SK-N-SH (cell line): ENCODE measurements at regions not wholly inside any gene's neighbourhood (a gene's known extent, or its start where the extent isn't known, plus 50 kb on each side); places are given as distances from the start of the nearest gene placed in this dataset.

Experiments used
- CTCF ChIA-PET: fragments of 300-600, 350-600 bp; formaldehyde crosslinking; extraction: SDS; loops from one replicate; lab custom pipeline; 2021; lab: Yijun Ruan, JAX
- POLR2A ChIA-PET: fragments of 350-600 bp; sonication (Branson Sonifier 250); formaldehyde crosslinking; extraction: SDS; loops from one replicate; lab custom pipeline; 2020; ENCODE audit warnings: antibody characterized with exemption, inconsistent platforms; lab: Yijun Ruan, JAX
- DNase-seq: peaks from one replicate; pipeline ENCODE4 v3.0.0; 2012
- H2AFZ ChIP-seq: fragments of 200-600 bp; sonication (generic); 2 replicates; pipeline ENCODE4 v1.8.1; 2016; ENCODE audit warnings: antibody characterized with exemption, mild to moderate bottlenecking, low read depth
- H3F3A ChIP-seq: fragments of 200-600 bp; sonication (generic); replicated peaks from 2 replicates; pipeline ENCODE3; 2016; ENCODE audit warnings: antibody characterized with exemption, mild to moderate bottlenecking; ENCODE audit not compliant: insufficient read depth
- H3K27ac ChIP-seq, 2 experiments: fragments of 200-500 bp in 1 of 2; fragments of 200-600 bp in 1 of 2; sonication (Bioruptor generic) in 1 of 2; sonication (generic), shearing (Covaris generic) in 1 of 2; 2 replicates each; pipeline versions ENCODE4 v1.5.1 to v1.6.1; 2014 to 2016; ENCODE audit warnings: low read depth in 2 of 2, inconsistent platforms in 1 of 2, low read length in 1 of 2, mild to moderate bottlenecking in 1 of 2, mixed read lengths in 1 of 2
- H3K27me3 ChIP-seq: fragments of 200-600 bp; sonication (generic), shearing (Covaris generic); 2 replicates; pipeline ENCODE4 v1.6.1; 2016; ENCODE audit warnings: mixed run types; ENCODE audit not compliant: insufficient read depth
- H3K36me3 ChIP-seq, 2 experiments: fragments of 200-500 bp in 1 of 2; fragments of 200-600 bp in 1 of 2; sonication (Bioruptor generic) in 1 of 2; sonication (generic) in 1 of 2; replicated peaks in 1 of 2; 2 replicates each; pipeline versions ENCODE3 to v1.5.1; 2014 to 2016; ENCODE audit warnings: low read length in 1 of 2, mild to moderate bottlenecking in 1 of 2; ENCODE audit not compliant: insufficient read depth in 2 of 2, control insufficient read depth in 1 of 2
- H3K4me1 ChIP-seq, 2 experiments: fragments of 200-500 bp in 1 of 2; fragments of 200-600 bp in 1 of 2; sonication (Bioruptor generic) in 1 of 2; sonication (generic), shearing (Covaris generic) in 1 of 2; 2 replicates each; pipeline versions ENCODE4 v1.5.1 to v1.6.1; 2014 to 2016; ENCODE audit warnings: low read depth in 1 of 2, low read length in 1 of 2, mixed run types in 1 of 2; ENCODE audit not compliant: insufficient read depth in 2 of 2, control insufficient read depth in 1 of 2
- H3K4me2 ChIP-seq: fragments of 200-600 bp; sonication (generic), shearing (Covaris generic); 2 replicates; pipeline ENCODE4 v1.6.1; 2017; ENCODE audit warnings: mixed run types
- H3K4me3 ChIP-seq, 2 experiments: fragments of 200-500 bp in 1 of 2; fragments of 200-600 bp in 1 of 2; sonication (Bioruptor generic) in 1 of 2; sonication (generic), shearing (Covaris generic) in 1 of 2; 2 replicates each; pipeline versions ENCODE4 v1.5.1 to v1.8.1; 2014 to 2016; ENCODE audit warnings: low read depth in 2 of 2, inconsistent platforms in 1 of 2, low read length in 1 of 2, mild to moderate bottlenecking in 1 of 2, mixed read lengths in 1 of 2, moderate library complexity in 1 of 2
- H3K79me2 ChIP-seq: fragments of 200-600 bp; sonication (generic); 2 replicates; pipeline ENCODE4 v1.8.1; 2017; ENCODE audit warnings: mild to moderate bottlenecking; ENCODE audit not compliant: insufficient read depth
- H3K9ac ChIP-seq: fragments of 200-600 bp; sonication (generic); 2 replicates; pipeline ENCODE4 v1.6.1; 2017; ENCODE audit warnings: mixed run types
- H3K9me2 ChIP-seq: fragments of 200-600 bp; sonication (generic); 2 replicates; pipeline ENCODE4 v1.6.1; 2017; ENCODE audit warnings: mixed run types
- H3K9me3 ChIP-seq: fragments of 200-600 bp; sonication (generic); 2 replicates; pipeline ENCODE4 v1.6.1; 2017; ENCODE audit warnings: mixed run types, mild to moderate bottlenecking, moderate library complexity
- H4K20me1 ChIP-seq: fragments of 200-600 bp; sonication (generic); 2 replicates; pipeline ENCODE4 v1.6.1; 2017; ENCODE audit warnings: mild to moderate bottlenecking, mixed run types; ENCODE audit not compliant: insufficient read depth
- ELF1 ChIP-seq: IDR thresholded peaks from 2 replicates; pipeline ENCODE4 v1.4.0; 2012
- FOXJ3 ChIP-seq: sonication (generic); formaldehyde crosslinking; IDR thresholded peaks from 2 replicates; pipeline ENCODE4 v1.5.1; 2020; ENCODE audit warnings: mild to moderate bottlenecking, missing genetic modification reagents
- JUND ChIP-seq: IDR thresholded peaks from 2 replicates; pipeline ENCODE4 v1.4.0; 2012
- MEF2A ChIP-seq: IDR thresholded peaks from 2 replicates; pipeline ENCODE4 v1.4.0; 2012; ENCODE audit warnings: low read depth, borderline replicate concordance
- MXI1 ChIP-seq: IDR thresholded peaks from 2 replicates; pipeline ENCODE4 v1.6.1; 2012; ENCODE audit warnings: mild to moderate bottlenecking, low read depth, low read length, improper control_type of control experiment
- POLR2AphosphoS5 ChIP-seq: IDR thresholded peaks from 2 replicates; pipeline ENCODE4 v1.6.1; 2012; ENCODE audit warnings: low read depth, low read length
- RCOR1 ChIP-seq: fragments of 150-350 bp; IDR thresholded peaks from 2 replicates; pipeline ENCODE4 v1.6.1; 2017; ENCODE audit warnings: antibody characterized with exemption, low read length
- TAF1 ChIP-seq: IDR thresholded peaks from 2 replicates; pipeline ENCODE4 v1.6.1; 2012; ENCODE audit warnings: low read depth, mild to moderate bottlenecking, low read length, moderate library complexity, borderline replicate concordance
- TEAD4 ChIP-seq: IDR thresholded peaks from 2 replicates; pipeline ENCODE4 v1.4.0; 2012; ENCODE audit warnings: mild to moderate bottlenecking, borderline replicate concordance; ENCODE audit not compliant: insufficient read depth
- whole genome bisulfite sequencing: methylation state at CpG from one replicate; pipeline ENCODE4 v1.1.6; 2017; ENCODE audit warnings: low lambda C conversion rate; 5-methylcytosine and 5-hydroxymethylcytosine counted together
- TF ChIP-seq, protein P1 (sequence below): IDR thresholded peaks from 2 replicates; pipeline ENCODE4 v1.4.0; 2012; ENCODE audit warnings: low read depth
- TF ChIP-seq, protein P2 (sequence below): IDR thresholded peaks from 2 replicates; pipeline ENCODE4 v1.6.1; 2012; ENCODE audit warnings: mild to moderate bottlenecking, low read depth, low read length, moderate library complexity
- TF ChIP-seq, protein P3 (sequence below): IDR thresholded peaks from 2 replicates; pipeline ENCODE4 v1.4.0; 2012; ENCODE audit warnings: low read depth, borderline replicate concordance

DNA sequence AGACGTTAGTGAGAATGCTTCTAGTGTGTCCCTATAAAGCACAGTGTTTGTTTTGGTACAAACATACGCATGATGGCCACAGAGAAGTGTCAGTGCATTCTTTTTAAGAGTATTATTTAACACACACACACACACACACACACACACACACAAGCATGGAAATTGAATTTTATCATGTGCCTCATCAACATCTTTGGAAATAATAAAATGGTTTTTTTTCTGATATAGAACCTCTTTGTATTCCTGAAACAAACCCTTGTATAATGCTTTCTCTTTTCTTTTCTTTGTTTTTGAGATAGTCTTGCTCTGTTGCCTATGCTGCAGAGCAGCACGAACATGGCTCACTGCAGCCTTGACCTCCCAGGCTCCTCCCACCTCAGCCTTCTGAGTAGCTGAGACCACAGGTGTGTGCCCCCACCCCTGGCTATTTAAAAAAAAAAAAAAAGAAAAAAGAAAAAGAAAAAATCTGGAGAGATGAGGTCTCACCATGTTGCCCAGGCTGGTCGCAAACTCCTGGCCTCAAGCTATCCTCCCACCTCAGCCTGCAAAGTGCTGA is 116.2 kb upstream of the SYNDIG1 start (continued):
- TF ChIP-seq MEF2A, result no peak
- no peak for TF ChIP-seq TAF1
- no peak for TF ChIP-seq ELF1
- no peak for TF ChIP-seq RCOR1

DNA sequence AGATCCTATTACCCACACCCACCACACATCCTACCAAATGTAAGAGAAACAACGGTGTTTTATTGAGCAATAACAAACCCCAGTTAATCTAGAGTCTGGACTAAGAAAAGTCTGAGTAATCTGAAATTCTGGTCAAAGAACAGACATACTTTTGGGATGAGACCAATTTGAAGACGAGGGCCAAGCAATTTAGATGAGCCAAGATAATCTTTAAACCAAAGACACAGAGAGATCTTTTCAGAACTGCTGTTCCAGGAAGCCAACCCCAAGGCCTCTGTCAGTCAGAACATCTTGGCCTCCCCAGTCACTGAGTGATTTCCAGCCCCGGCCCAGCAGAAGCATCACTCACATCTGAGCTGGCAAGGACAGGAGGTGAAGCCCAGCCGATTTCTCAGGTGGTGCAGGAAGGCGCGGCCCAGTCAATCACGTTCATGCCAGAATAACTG is 118.5 kb upstream of the SYNDIG1 start:
- H3K9me3 ChIP-seq, result no peaks in the 10 kb centered on the region
- no peaks in the 10 kb centered on the region for H4K20me1 ChIP-seq
- no peaks in the 10 kb centered on the region for H3K27me3 ChIP-seq
- H3K36me3 ChIP-seq, result no peaks in the 10 kb centered on the region
- H3K79me2 ChIP-seq, result no peaks in the 10 kb centered on the region
- WGBS, result 45% methylated on average over 7 of the region's 7 CpGs
- H3K9me2 ChIP-seq, result no peaks in the 10 kb centered on the region
- no peak overlapping the region for H3K4me3 ChIP-seq
- H3K4me1 ChIP-seq, result no peaks in the 10 kb centered on the region
- no peak overlapping the region for H3K27ac ChIP-seq
- no peak for DNase-seq
- no peak for TF ChIP-seq POLR2AphosphoS5
- TF ChIP-seq, protein P1, sequence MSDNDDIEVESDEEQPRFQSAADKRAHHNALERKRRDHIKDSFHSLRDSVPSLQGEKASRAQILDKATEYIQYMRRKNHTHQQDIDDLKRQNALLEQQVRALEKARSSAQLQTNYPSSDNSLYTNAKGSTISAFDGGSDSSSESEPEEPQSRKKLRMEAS, result no peak
- TF ChIP-seq, protein P2, sequence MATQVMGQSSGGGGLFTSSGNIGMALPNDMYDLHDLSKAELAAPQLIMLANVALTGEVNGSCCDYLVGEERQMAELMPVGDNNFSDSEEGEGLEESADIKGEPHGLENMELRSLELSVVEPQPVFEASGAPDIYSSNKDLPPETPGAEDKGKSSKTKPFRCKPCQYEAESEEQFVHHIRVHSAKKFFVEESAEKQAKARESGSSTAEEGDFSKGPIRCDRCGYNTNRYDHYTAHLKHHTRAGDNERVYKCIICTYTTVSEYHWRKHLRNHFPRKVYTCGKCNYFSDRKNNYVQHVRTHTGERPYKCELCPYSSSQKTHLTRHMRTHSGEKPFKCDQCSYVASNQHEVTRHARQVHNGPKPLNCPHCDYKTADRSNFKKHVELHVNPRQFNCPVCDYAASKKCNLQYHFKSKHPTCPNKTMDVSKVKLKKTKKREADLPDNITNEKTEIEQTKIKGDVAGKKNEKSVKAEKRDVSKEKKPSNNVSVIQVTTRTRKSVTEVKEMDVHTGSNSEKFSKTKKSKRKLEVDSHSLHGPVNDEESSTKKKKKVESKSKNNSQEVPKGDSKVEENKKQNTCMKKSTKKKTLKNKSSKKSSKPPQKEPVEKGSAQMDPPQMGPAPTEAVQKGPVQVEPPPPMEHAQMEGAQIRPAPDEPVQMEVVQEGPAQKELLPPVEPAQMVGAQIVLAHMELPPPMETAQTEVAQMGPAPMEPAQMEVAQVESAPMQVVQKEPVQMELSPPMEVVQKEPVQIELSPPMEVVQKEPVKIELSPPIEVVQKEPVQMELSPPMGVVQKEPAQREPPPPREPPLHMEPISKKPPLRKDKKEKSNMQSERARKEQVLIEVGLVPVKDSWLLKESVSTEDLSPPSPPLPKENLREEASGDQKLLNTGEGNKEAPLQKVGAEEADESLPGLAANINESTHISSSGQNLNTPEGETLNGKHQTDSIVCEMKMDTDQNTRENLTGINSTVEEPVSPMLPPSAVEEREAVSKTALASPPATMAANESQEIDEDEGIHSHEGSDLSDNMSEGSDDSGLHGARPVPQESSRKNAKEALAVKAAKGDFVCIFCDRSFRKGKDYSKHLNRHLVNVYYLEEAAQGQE, result no peak
- TF ChIP-seq, protein P3, sequence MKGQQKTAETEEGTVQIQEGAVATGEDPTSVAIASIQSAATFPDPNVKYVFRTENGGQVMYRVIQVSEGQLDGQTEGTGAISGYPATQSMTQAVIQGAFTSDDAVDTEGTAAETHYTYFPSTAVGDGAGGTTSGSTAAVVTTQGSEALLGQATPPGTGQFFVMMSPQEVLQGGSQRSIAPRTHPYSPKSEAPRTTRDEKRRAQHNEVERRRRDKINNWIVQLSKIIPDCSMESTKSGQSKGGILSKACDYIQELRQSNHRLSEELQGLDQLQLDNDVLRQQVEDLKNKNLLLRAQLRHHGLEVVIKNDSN, result no peak
- TF ChIP-seq TEAD4, result no peak
- no peak for TF ChIP-seq MXI1
- no peak for TF ChIP-seq ELF1
- no peak for TF ChIP-seq JUND
- no peak for TF ChIP-seq FOXJ3 (CRISPR knock-in tag)
- POLR2A ChIA-PET, result no interaction called here
- H3K9ac ChIP-seq, result no peak overlapping the region
- CTCF ChIA-PET, result no interaction called here
- H3F3A ChIP-seq, result no peaks in the 10 kb centered on the region
- H2AFZ ChIP-seq, result no peak overlapping the region
- no peak overlapping the region for H3K4me2 ChIP-seq
